ENCODE measurements at regions not wholly inside any gene's neighbourhood (a gene's known extent, or its start where the extent isn't known, plus 50 kb on each side); places are given as distances from the start of the nearest gene placed in this dataset.

GRCh38 chr20:52484438-52484837, 292.9 kb upstream of the ZFP64 start:
- no peak for TF ChIP-seq CTCF (IDR thresholded peaks at IDR 0.05; ENCODE audit: control extremely low read depth in 1 of 3, insufficient read depth in 1 of 3, low read depth in 1 of 3, low read length in 3 of 3)
- TF ChIP-seq GABPA (IDR thresholded peaks at IDR 0.05; ENCODE audit: borderline replicate concordance, insufficient read depth, low read length) = no peak
- no peak for TF ChIP-seq POLR2AphosphoS5 (IDR thresholded peaks at IDR 0.05; ENCODE audit: low read depth, low read length)
- no peak for TF ChIP-seq RFX5 (IDR thresholded peaks at IDR 0.05; ENCODE audit: borderline replicate concordance, low read depth, low read length)

All from H1 (cell line).